ENCODE measurements at regions not wholly inside any gene's neighbourhood (a gene's known extent, or its start where the extent isn't known, plus 50 kb on each side); places are given as distances from the start of the nearest gene placed in this dataset.
"Not testable (repeated sequence)": the region's sequence is repeated elsewhere in the genome, so short reads cannot be mapped to it uniquely, and the experiment has no call there.

DNA sequence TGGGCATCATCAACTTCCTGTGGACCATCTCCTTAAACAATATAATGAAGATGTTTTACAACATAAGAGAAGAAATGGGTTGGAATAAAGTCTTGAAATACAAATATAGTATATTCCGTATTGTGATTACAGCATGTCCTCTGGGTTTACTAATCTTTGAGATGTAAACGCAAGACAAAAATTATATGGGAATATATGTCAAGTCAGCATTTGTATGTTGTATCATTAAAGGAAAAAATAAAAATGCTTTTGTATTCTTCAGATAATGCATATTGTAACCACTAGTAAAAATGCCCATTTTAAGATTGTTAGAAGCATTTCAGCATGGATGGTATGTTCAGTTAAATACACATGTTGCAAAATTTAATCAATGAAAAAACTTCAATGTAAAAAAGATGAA lies 893.3 kb downstream of the FLRT2 start:
- no peak for DNase-seq

DNA sequence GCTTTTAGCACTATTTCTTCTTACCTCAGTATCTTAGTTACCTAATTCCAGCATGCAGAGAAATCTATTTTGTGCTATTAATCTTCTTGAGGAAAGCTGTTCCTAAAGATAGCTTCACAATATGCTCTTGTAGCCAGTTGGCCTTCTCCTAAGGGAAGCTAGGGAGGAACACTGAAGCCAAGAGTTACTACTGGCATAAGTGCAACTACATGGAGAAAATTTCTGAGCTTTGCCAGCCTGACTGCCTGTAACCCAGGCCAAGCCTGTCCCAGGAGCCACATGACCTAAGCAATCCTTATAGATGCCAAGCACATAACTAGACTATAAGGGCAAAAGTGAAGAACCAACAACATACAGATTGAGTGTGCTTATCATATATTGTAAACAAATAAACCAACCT lies 890.2 kb downstream of the FLRT2 start:
- no peak for DNase-seq

DNA sequence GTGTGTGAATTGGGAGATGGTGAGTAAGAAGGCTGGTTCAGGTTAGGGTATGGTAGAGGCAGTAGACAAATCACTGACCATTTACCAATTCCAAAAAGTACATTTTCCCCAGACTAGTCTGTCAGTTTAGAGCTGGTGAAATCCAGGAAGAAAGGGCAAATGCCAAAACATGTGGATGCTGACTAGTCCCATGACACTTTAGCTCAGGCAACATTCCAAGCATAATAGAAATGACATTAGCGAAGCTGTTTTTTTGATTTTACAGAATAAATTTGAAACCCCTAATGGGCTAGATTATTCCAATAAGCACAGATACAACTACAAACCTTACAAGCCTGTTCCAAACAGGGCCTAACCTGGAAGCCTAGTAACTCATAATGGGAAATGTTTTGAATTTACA lies 884.2 kb downstream of the FLRT2 start:
- DNase-seq, result no peak

DNA sequence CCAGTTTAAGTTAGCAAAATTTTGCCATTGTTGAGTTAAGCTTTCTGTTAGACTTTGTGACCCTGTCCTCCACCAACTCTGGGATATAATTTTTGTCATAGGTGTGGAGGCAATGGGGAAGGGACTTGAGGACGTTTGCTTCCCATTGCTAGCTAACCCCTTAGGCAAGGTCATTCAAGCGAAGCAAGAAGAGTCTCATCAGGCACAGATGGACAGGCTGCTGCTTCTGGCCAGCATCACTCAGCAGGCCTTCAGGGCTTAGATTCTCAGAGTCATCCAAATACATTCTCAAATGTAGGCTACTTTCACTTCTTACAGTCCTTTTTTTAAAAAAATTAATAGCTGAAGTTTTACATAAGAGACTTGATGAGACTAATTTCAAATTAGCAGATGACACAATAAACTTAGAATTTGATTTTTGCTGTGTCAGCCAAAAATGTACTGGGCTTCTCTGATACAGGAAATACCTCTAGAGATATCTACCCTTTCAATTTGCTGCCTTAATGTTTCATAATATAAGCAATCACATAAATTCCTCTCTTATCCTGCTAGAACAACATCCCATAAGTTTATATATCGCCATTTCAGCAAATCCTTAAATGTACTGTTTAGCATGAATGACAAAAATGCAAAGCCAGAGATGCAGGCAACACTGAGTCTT lies 875.2 kb downstream of the FLRT2 start:
- no peak for DNase-seq

DNA sequence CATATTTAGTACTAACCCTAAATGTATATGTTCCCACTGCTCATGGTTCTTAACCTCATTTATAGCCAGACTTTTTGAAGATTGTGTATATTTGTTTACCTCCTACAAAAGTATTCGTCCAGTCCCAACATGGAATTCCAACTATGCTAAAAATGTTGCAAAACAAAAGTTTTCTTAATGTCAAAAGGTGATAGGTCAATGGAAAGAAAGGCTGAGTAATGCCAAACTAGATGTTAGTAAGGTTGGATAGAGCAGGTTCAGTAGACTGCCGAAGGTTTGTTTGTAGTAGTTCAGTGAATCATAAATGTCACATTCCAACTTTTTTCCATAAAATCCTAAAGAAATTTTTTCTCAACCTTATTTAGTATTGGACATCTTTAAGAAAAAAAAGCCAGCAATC lies 874.5 kb downstream of the FLRT2 start:
- no peak for DNase-seq

DNA sequence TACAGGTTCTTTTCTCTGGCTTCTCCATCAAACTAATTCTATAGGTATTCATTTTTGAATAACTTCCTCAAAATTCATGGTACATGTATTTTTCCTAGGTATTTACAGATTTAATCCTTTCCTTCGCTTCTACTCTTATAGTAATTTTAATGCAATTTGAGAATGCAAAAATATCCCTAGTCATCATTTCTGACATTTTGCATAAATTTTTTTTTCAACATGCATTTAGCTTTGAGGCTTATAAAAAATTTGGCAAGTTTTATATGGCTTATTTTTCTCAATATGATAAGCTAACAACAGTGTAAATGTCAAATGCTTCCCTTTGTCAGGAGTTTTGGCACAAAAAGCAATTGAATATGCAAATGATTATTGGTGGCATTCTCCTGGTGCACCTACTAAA lies 872.6 kb downstream of the FLRT2 start:
- DNase-seq, result no peak

DNA sequence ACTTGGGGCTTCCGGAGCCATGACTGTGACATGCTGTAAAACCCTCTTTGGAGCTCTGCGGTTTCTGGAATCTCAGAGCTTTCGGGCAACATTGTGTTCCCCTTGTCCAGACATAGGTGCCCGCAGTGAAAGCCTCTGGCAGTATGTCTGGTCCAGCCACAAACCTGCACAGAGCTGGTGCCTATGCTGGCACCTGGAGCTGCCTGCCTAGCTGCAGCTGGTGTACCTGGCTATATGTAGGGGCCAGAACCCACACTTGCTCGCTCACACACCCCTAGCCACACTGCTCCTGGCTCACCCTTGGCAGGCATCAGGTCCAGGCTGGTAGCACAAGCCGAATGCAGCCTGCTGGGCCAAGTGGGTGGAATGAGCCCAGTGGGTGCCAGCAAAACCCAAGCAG lies 861.1 kb downstream of the FLRT2 start:
- DNase-seq, result no peak

DNA sequence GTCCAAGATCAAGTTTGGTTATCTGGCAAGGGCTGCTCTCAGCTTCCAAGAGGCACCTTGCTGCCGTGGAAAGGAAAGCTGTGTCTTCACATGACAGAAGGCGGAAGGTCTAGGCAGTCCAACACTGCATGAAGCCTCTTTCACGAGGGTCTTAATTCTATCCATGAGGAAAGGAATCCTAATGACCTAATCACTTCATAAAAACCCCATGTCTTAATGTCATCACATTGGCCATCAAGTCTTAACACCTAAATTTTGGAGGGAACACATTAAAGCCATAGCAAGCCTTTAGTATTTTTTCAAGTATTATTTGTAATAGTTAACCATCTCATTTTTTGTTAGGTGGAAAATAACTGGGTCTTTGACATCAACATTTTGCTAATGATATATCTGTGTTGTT lies 858.3 kb downstream of the FLRT2 start:
- DNase-seq, result no peak

DNA sequence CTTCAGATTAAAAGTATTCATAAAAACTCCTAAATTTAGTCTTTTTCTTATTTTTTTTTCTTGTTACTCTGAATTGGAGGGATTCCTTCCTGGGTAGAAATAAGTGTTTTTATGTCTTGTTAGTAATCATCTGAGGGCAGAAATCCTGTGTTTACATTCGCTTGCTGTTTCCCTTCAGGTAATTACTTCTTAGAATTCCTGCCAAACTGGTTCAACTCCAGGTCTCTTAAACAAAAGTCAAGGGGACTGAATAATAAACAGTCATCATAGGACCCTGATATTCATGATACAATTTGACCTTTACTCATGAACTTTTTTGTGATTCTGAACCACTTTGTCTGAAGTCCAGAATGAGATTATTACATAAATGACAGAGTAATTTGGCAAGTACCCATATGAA lies 843.9 kb downstream of the FLRT2 start:
- no peak for DNase-seq

DNA sequence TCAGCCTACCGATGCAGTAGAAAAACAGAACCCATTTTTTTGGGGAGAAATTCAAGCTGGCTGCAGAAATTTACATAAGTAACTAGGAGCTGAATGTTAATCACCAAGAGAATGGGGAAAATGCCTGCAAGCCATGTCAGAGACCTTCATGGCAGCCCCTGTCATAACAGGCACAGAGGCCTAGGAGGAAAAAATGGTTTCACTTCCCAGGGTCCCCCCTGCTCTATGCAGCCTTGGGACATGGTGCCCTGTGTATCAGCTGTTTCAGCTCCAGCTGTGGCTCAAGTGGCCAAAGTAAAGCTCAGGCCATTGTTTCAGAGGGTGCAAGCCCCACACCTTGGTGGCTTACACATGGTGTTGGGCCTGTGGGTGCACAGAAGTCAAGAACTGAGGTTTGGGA lies 842.5 kb downstream of the FLRT2 start:
- no peak for DNase-seq

DNA sequence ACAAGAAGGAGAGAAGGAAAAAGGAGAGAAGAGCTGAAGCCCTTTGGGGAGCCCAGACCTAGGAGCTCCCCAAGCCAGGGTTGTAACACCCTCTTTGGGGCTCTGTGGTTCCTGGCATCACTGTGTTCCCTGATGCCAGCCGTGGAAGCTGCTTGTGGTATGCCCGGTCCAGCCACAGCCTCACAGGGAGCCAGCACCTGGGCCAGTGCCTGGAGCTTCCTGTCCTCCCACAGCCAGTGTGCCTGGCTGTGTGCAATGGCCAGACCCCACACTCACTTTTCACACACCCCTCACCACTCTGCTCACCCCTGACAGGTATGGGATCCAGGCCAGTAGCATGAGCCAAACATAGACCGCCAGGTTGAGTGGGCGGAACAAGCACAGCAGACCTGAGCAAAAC lies 834.7 kb downstream of the FLRT2 start:
- no peak for DNase-seq

DNA sequence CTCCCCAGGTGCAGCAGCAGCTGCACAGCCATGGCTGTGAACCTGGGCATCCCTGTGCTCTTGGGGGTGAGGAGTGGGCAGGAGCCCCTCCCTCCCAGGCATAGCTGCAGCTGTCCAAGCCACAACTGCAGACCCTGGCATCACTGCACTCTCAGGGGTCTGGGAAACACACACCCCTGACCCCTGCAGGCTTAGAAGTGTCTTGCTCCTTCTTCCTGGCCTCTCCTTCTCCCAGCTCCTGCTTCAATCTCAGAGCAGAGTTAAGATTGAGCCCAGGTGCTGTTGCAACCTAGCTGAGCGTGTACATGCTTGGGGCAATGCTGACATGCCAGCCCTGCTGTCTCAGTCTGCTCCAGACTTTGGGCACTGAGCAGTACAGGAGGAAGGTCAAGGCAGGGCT lies 833.6 kb downstream of the FLRT2 start:
- no peak for DNase-seq

DNA sequence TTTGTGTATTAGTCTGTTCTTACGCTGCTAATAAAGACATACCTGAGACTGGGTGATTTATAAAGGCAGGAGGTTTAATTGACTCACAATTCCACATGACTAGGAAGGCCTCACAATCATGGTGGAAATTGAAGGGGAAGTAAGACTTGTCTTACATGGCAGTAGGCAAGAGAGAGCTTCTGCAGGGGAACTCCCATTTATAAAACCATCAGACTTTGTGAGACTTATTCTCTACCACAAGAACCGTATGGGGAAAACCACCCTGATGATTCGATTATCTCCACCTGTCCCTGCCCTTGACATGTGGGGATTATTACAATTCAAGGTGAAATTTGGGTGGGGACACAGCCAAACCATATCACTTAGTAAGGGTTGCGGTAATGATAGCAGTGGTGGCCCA lies 833.1 kb downstream of the FLRT2 start:
- no peak for DNase-seq

DNA sequence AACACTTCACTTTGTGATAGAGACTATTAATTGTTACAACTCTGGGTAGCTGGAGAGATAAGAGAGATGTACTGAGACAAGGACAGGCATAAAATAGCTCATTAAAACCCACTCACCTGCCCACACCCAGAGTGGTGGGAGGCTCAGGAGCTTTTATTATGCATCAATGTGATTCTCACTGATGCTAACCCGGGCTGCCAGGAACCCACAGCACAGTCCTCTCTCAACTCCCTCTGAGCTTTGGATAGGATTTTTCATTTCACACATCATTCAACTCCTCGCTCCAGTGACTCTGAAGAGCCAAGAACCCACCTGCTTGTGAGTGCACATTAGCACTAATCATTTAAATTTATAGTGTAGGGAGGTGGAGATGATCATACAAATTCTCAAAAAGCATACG lies 827.9 kb downstream of the FLRT2 start:
- no peak for DNase-seq

DNA sequence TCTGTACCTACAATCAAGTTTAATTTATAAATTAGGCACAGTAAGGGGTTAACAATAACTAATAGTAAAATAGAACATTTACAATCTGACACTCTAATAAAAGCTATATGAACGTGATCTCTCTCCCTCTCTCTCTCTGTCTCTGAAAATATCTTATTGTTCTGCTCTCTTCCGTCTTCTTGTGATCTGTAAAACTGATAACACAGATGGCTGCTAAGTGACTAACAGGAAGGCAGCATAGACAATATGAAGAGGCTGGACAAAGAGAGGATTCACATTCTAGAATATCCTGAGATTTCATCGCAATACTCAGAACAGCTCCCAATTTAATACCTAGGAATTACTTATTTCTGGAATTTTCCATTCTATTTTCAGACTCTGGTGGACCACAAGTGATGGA lies 827.2 kb downstream of the FLRT2 start:
- DNase-seq, result no peak

DNA sequence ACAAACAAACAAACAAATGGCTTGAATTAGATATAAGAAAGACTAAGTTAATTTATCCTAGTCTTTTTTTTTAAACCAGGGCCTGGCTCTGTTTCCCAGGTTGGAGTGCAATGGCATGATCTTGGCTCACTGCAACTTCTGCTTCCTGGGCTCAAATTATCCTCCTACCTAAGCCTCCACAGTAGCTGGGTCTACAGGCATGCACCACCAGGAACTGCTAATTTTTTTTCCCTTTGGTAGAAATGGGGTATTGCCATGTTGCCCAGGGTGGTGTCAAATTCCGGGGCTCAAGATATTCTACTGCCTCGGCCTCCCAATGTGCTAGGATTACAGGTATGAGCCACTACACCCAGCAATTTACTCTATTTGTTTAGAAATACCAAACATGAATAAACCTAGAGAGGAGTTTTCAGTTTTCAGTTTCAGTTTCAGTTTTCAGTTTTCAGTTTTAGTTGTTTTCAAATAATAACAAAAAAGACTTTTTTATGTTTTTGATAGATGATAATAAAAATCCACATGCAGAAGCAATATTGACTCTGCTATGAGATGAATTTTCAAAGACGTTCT lies 817.0 kb downstream of the FLRT2 start:
- no peak for DNase-seq

DNA sequence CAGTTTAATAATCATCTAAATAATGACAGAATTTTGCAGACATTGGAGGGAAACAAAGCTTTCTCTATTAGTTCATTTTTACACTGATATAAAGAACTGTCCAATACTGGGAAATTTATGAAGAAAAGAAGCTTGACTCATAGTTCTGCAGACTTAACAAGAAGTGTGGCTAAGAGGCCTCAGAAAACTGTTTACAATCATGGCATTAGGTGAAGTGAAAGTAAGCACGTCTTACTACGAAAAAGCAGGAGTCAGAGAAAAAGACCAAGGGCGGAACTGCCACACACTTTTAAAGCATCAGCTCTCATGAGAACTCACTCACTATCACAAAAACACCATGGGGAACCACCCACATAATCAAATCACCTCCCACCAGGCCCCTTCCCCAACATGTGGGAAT lies 804.4 kb downstream of the FLRT2 start:
- no peak for DNase-seq

DNA sequence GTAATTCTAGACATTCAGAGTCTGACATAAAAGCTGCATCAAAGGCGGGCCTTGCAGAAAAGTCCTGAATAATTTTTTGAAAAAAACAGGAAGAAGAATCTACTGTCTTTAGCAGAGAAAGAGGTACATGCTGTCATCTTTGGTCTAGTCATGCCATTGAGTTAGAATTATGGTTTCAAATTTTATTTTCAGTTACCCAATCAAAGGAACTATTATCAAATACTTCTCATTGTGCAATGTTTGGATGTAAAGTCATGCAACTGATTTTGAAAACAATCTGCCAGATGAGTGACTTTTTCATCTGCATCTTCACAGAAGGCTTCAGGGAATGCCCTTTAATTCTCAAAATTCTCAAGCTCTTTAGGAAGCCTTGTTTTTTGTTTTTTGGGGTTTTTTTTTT lies 803.5 kb downstream of the FLRT2 start:
- DNase-seq, result no peak

DNA sequence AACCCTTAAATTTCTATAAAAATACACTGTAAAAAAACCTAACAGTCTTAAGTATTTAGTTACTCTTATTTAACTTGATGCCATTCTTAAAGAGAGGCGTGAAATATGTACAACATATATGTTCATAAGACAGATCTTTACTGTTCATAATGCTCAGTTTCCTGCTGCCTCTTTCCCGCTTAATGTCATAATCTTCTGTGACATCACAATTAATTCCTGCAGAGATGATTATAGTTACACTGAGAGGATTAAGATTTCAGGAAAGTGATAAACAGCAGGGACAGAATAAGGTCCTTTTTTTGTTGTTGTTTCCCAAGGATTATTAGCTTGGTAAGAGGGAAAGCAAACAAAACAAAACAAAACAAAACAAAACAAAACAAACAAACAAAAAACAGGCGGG lies 801.4 kb downstream of the FLRT2 start:
- no peak for DNase-seq

DNA sequence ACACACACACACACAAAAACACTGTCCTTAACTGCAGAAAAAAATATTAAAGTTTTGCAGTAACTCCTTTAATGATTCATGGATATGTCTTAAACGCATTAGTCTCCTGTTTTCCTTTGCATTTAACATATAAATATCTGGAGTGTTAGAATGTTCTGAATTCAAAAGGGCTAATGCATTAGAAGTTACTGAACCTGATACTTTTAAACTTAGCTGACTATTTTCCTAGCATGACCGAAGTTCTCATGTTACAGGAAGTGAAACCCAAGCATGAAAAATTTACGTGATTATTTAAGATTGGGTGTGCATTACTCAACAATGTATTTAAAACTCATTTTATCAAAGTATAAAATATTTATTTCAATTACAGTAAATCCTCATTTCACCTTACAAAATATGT lies 791.2 kb downstream of the FLRT2 start:
- no peak for DNase-seq

DNA sequence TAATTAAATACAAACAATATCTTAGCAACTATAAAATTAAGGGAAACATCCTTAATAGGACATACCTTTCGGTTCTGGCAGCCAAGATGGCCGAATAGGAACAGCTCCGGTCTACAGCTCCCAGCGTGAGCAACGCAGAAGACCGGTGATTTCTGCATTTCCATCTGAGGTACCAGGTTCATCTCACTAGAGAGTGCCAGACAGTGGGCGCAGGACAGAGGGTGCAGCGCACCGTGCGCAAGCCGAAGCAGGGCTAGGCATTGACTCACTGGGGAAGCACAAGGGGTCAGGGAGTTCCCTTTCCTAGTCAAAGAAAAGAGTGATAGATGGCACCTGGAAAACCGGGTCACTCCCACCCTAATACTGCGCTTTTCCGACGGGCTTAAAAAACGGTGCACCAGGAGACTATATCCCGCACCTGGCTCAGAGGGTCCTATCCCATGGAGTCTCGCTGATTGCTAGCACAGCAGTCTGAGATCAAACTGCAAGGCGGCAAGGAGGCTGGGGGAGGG lies 782.3 kb downstream of the FLRT2 start:
- not testable (repeated sequence) for DNase-seq

DNA sequence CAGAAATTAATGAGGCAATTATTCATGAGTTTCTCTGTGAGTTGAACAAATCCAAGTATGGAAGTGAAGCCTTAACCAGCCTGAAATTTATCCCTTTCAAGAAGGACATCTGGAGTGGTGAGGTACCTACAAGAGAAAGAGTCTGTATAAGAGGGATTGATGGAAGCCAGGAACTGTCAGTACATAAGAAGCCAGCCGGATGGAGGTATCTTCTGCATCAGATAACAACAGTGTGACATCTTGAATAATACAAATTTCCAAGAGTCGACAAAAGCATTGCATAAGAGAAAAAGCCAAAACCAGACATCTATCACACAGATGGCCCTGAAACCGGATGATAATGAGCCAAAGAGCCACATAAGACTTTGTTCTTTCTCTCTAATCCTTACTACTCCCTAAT lies 781.2 kb downstream of the FLRT2 start:
- no peak for DNase-seq

DNA sequence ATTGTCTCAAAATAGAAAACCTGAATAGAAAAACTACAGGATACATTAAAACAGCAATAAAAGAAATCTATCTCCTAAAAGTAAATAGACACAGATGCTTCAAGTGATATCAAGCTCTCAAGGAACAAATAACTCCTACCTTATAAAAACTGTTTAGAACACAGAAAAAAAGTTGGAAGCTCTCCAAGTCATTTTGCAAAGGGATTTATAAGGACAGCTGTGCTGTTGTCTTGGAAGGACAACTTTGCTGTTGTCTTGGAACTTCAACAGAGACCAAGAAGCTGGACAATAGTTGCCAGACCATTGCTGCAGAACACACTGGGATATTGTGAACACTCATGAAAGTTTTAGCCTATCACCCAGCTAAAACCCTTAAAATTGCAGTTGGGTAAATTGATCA lies 780.7 kb downstream of the FLRT2 start:
- DNase-seq, result no peak

DNA sequence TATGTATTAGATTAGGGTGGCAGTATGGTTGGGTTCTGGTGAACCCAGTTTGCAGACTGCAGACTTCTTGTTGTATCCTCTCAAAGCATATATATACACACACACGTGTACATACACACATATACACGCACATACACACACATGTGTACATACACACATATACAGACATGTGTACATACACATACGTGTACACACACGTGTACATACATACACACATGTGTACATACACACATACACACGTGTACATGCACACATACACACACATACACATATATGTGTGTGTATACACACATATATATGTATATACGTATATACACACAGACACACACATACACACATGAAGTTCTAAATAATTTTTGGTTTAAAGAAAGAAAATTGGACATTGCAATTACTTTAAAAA lies 780.2 kb downstream of the FLRT2 start:
- DNase-seq, result no peak

DNA sequence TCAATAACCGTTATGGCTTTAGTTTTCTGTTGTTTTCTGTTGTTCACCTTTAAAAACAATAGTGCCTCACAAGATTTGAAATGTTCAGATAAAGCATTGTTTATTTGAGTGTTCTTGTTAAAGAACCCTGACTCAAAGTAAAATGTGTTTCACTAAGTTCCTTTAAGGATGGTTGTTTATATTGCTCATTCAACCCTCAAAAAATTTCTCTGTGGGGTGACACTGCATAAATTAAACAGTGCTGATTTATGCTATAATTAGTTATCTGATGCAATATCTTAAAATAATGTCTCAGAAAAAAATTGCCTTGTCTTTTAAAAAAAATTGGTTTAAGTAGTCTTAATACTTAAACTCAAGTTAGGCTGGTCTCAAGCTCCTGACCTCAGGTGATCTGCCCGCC lies 775.1 kb downstream of the FLRT2 start:
- no peak for DNase-seq
